Activated naive CD8-positive, alpha-beta T cell treated with anti-CD3 and anti-CD28 coated beads, Interleukin-2, amount 50 U/mL, for 24 hours (primary cell): ENCODE measurements at regions not wholly inside any gene's neighbourhood (a gene's known extent, or its start where the extent isn't known, plus 50 kb on each side); places are given as distances from the start of the nearest gene placed in this dataset.

Experiments
- ATAC-seq: fragments of 150-1000 bp; cut with Tn5 transposase; one replicate; pipeline ENCODE4 v1.10.0; 2021
- DNase-seq: peaks from one replicate; pipeline ENCODE4 v3.0.0; 2021
- H3K27ac Mint-ChIP-seq: one replicate; pipeline ENCODE4 v1.8.0; 2021; ENCODE audit warnings: mild to moderate bottlenecking, mixed read lengths
- H3K27me3 Mint-ChIP-seq: one replicate; pipeline ENCODE4 v1.8.0; 2021; ENCODE audit warnings: mixed read lengths
- H3K36me3 Mint-ChIP-seq: one replicate; pipeline ENCODE4 v1.8.0; 2021; ENCODE audit warnings: low read depth, mixed read lengths
- H3K4me1 Mint-ChIP-seq: one replicate; pipeline ENCODE4 v1.8.0; 2021; ENCODE audit warnings: mixed read lengths
- H3K4me3 Mint-ChIP-seq: one replicate; pipeline ENCODE4 v1.8.0; 2021; ENCODE audit warnings: mild to moderate bottlenecking, moderate library complexity, mixed read lengths
- H3K9me3 Mint-ChIP-seq: one replicate; pipeline ENCODE4 v1.8.0; 2021; ENCODE audit warnings: mixed read lengths

GRCh38 chr11:110785398-110785797 is 73.2 kb upstream of the ARHGAP20 start:
- Mint-ChIP-seq H3K4me1 (peaks cover 4% of the 10 kb centered on the region), H3K27me3 (peaks cover 2% of the 10 kb centered on the region)

GRCh38 chr11:110782616-110783015 is 70.4 kb upstream of the ARHGAP20 start:
- peaks cover 2% of the 10 kb centered on the region for H3K27me3 Mint-ChIP-seq
- ATAC-seq (no peak), DNase-seq (no peak)
- H3K4me3 Mint-ChIP-seq: no peak overlapping the region
- no peaks in the 10 kb centered on the region for H3K4me1 Mint-ChIP-seq
- H3K36me3 Mint-ChIP-seq: peaks cover 5% of the 10 kb centered on the region
- peaks cover 17% of the 10 kb centered on the region for H3K9me3 Mint-ChIP-seq
- H3K27ac Mint-ChIP-seq: no peak overlapping the region

More at GRCh38 chr11:110785398-110785797, 73.2 kb upstream of the ARHGAP20 start:
- ATAC-seq: no peak
- no peak for DNase-seq
- peaks cover 6% of the 10 kb centered on the region for H3K9me3 Mint-ChIP-seq
- H3K36me3 Mint-ChIP-seq: no peaks in the 10 kb centered on the region
- H3K27ac Mint-ChIP-seq: no peak overlapping the region
- no peak overlapping the region for H3K4me3 Mint-ChIP-seq

DNA sequence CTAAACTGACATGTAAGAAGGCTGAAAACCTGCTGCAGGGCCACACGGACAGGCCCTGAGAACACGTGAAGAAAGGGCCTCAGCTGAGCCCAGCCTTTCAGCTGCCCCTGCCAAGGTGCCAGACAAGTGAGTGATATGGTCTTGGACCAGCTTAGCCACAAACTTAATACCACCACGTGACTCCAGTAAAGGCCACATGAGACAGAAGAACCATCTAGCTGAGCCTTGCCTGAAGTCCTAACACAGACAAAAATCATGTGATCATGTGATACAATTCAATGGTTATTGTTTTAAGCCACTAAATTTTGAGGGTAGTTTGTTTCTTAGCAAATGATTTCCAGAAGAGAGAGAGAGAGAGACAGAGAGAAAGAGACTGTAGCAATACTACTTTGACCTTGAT is 66.9 kb upstream of the ARHGAP20 start:
- DNase-seq: no peak
- H3K36me3 Mint-ChIP-seq: peaks cover 5% of the 10 kb centered on the region
- H3K27ac Mint-ChIP-seq: no peak overlapping the region
- no peaks in the 10 kb centered on the region for H3K4me1 Mint-ChIP-seq
- H3K27me3 Mint-ChIP-seq: no peaks in the 10 kb centered on the region
- no peak for ATAC-seq
- H3K9me3 Mint-ChIP-seq: peaks cover 11% of the 10 kb centered on the region
- no peak overlapping the region for H3K4me3 Mint-ChIP-seq

GRCh38 chr11:110778343-110778742 is 66.1 kb upstream of the ARHGAP20 start:
- Mint-ChIP-seq H3K4me1 (no peaks in the 10 kb centered on the region), H3K36me3 (peaks cover 5% of the 10 kb centered on the region), H3K4me3 (no peak overlapping the region), H3K9me3 (peaks cover 11% of the 10 kb centered on the region), H3K27me3 (no peaks in the 10 kb centered on the region), H3K27ac (no peak overlapping the region)
- DNase-seq (no peak), ATAC-seq (no peak)

- H3K36me3 Mint-ChIP-seq: peaks cover 5% of the 10 kb centered on the region
- H3K27ac Mint-ChIP-seq: no peak overlapping the region
These were observed 65.5 kb upstream of the ARHGAP20 start for GRCh38 chr11:110777775-110778174.

DNA sequence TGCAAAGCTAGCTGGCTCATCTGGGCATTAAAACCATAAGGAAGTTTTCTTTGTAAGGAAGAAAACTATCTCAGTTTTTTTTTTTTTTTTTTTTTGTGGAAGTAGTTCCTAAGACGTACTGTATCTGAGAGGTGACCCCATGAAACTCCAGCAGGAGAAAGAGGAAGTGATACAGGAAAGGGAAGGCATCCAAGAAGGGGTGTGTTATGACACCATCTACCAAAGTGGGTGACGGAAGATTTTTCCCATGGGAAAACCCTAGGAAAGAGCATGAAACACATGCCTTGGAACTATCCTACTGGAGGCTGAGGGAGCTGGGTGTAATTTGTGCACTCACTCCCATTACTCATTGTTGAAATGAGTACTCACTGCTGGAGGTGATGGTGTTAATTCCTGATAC is 63.8 kb upstream of the ARHGAP20 start:
- no peak overlapping the region for H3K27ac Mint-ChIP-seq
- no peaks in the 10 kb centered on the region for H3K4me1 Mint-ChIP-seq
- ATAC-seq (no peak), DNase-seq (no peak)
- peaks cover 11% of the 10 kb centered on the region for H3K9me3 Mint-ChIP-seq
- H3K27me3 Mint-ChIP-seq: no peaks in the 10 kb centered on the region
- H3K4me3 Mint-ChIP-seq: no peak overlapping the region
- H3K36me3 Mint-ChIP-seq: peaks cover 5% of the 10 kb centered on the region

More at GRCh38 chr11:110777775-110778174, 65.5 kb upstream of the ARHGAP20 start:
- no peak for ATAC-seq
- no peak for DNase-seq
- no peaks in the 10 kb centered on the region for H3K27me3 Mint-ChIP-seq
- peaks cover 11% of the 10 kb centered on the region for H3K9me3 Mint-ChIP-seq
- H3K4me1 Mint-ChIP-seq: no peaks in the 10 kb centered on the region
- H3K4me3 Mint-ChIP-seq: no peak overlapping the region

- DNase-seq (no peak), ATAC-seq (no peak)
These were observed 62.1 kb upstream of the ARHGAP20 start for GRCh38 chr11:110774138-110775014.

DNA sequence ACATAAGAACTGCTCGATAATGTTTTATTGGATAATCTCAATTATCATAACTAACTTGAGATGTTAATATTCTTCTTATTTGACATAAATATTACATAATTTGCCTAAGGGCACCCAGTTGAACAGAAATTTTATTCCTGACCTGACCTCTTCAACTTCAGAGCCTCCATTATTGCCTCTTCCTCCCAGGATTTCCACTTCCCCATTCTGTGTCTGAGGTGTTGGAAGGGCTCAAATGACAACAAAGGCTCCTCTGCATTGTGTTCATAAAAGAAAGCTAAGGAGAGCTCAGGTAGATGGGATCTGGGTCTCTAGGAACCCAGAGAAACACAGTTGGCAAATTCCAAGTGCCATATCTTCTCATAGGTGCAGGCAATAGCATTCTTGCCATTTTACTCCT is 61.2 kb upstream of the ARHGAP20 start:
- Mint-ChIP-seq H3K36me3 (peaks cover under 1% of the 10 kb centered on the region), H3K27ac (no peak overlapping the region), H3K9me3 (peaks cover 2% of the 10 kb centered on the region), H3K4me1 (peaks cover 3% of the 10 kb centered on the region), H3K4me3 (no peak overlapping the region), H3K27me3 (peaks cover 2% of the 10 kb centered on the region)
- DNase-seq: no peak
- no peak for ATAC-seq

More at GRCh38 chr11:110774138-110775014, 62.1 kb upstream of the ARHGAP20 start:
- peaks cover 9% of the 10 kb centered on the region for H3K9me3 Mint-ChIP-seq
- peaks cover 2% of the 10 kb centered on the region for H3K27me3 Mint-ChIP-seq
- peaks cover 5% of the 10 kb centered on the region for H3K36me3 Mint-ChIP-seq
- no peak overlapping the region for H3K4me3 Mint-ChIP-seq
- H3K4me1 Mint-ChIP-seq: peaks cover 2% of the 10 kb centered on the region
- H3K27ac Mint-ChIP-seq: no peak overlapping the region

DNA sequence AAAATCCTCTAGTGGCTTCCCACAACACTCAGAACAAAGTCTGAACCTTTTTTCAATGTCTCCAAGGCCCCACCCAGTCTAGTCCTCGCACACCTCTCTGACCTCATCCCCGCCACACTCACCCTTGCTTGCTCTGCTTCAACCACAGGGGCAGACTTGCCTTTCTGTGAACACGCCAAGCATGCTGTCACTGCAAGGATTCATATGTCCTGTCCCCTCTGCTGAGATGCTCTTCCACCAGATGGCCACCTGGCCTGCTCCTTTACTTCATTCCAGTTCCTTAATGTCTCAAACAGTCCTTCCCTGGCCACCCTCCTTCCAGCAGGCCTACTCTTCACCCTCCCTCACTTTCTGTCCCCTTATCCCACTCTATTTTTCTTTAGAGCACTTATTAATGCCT is 60.6 kb upstream of the ARHGAP20 start:
- Mint-ChIP-seq H3K27me3 (peaks cover 2% of the 10 kb centered on the region), H3K36me3 (no peaks in the 10 kb centered on the region), H3K9me3 (no peaks in the 10 kb centered on the region), H3K4me1 (peaks cover 3% of the 10 kb centered on the region), H3K27ac (no peak overlapping the region), H3K4me3 (no peak overlapping the region)
- no peak for ATAC-seq
- DNase-seq: no peak

GRCh38 chr11:110766316-110766715 is 54.1 kb upstream of the ARHGAP20 start:
- Mint-ChIP-seq H3K36me3 (no peaks in the 10 kb centered on the region), H3K4me1 (peaks cover 3% of the 10 kb centered on the region), H3K4me3 (no peak overlapping the region), H3K27ac (no peak overlapping the region), H3K9me3 (no peaks in the 10 kb centered on the region), H3K27me3 (peaks cover 7% of the 10 kb centered on the region)
- ATAC-seq (no peak), DNase-seq (no peak)

GRCh38 chr11:110764485-110764884 is 52.2 kb upstream of the ARHGAP20 start:
- Mint-ChIP-seq H3K4me1 (peaks cover 3% of the 10 kb centered on the region), H3K27ac (no peak overlapping the region), H3K27me3 (peaks cover 8% of the 10 kb centered on the region), H3K36me3 (no peaks in the 10 kb centered on the region), H3K9me3 (no peaks in the 10 kb centered on the region), H3K4me3 (no peak overlapping the region)
- DNase-seq: no peak
- ATAC-seq: no peak

DNA sequence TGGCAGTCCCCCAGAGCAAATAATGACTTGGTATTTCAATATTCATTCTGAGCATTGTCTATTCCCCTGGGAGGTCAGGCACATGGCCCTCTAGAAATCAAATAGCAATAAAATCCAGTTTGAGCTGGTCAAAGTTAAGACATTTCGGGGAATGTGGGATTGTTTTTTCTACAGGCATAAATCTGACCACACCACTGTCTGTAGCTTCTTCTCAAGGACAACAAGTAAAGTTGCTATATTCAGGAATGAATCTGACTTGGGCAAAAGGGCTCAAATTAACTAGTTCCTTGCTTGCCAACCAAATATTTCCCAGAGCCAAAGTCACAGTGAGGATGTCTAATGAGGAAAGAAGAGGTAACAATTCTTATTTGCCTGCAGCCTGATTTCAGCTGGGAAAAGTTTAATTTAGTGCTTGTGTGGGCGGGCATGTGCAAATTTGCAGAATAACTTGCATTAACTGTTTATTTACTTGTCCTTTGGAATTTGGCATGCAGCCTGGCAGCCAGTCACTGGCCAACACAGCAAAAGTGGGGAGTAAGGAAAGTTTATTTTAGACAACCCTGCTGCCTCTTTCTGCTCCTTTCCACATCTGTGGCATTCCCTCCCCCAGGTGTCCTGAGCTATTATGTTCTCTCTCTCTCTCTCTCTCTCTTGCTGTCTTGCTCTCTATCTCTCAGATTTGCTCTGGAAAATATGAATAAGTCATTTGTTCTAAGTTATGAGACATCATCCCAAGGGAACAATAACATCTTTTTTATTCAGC is 51.2 kb upstream of the ARHGAP20 start:
- DNase-seq (no peak), ATAC-seq (no peak)
- peaks cover 10% of the 10 kb centered on the region for H3K27me3 Mint-ChIP-seq
- no peaks in the 10 kb centered on the region for H3K4me1 Mint-ChIP-seq
- no peaks in the 10 kb centered on the region for H3K9me3 Mint-ChIP-seq
- no peaks in the 10 kb centered on the region for H3K36me3 Mint-ChIP-seq
- H3K27ac Mint-ChIP-seq: no peak overlapping the region
- H3K4me3 Mint-ChIP-seq: no peak overlapping the region

DNA sequence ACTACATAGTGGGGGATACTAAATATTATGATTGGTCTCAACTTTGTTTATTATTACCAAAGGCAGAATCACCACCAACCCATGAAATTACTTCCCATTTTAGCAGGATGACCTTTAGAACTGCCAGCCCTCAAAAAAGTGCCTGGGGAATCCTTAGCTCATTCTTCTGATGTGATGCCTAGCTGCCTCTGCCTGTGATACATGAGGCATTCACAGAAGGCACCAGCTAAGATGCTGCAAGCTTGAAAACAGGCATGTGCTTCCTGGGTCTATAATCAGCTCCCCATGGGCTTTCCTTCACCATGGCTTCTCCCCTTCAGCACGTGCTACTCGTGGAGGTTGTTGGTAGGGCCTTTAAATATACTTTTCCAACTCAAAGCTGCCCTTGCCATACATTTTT is 50.4 kb upstream of the ARHGAP20 start:
- DNase-seq: no peak

More for the DNA sequence above, 50.4 kb upstream of the ARHGAP20 start:
- H3K4me3 Mint-ChIP-seq: no peak overlapping the region
- H3K4me1 Mint-ChIP-seq: no peaks in the 10 kb centered on the region
- no peaks in the 10 kb centered on the region for H3K9me3 Mint-ChIP-seq
- H3K27ac Mint-ChIP-seq: no peak overlapping the region
- no peaks in the 10 kb centered on the region for H3K36me3 Mint-ChIP-seq
- peaks cover 15% of the 10 kb centered on the region for H3K27me3 Mint-ChIP-seq
- ATAC-seq: no peak
